GM19468 (cell line): ENCODE measurements at regions not wholly inside any gene's neighbourhood (a gene's known extent, or its start where the extent isn't known, plus 50 kb on each side); places are given as distances from the start of the nearest gene placed in this dataset.

Experiments used
- ATAC-seq: cut with Tn5 transposase; IDR thresholded peaks from one replicate; pipeline ENCODE4 v1.9.1; 2021; ENCODE audit warnings: mild to moderate bottlenecking, moderate library complexity, moderate number of reproducible peaks; ENCODE audit not compliant: unreplicated experiment; ENCODE audit errors: extremely low read depth

- no peak for ATAC-seq
Observed at GRCh38 chr11:28483072-28483867, 375.1 kb downstream of the METTL15 start.

- ATAC-seq: no peak
Observed at GRCh38 chr11:28482666-28483065, 374.5 kb downstream of the METTL15 start.

GRCh38 chr11:28481616-28482480, 373.7 kb downstream of the METTL15 start:
- ATAC-seq: no peak

- ATAC-seq: no peak
Observed at GRCh38 chr11:28480406-28480805, 372.2 kb downstream of the METTL15 start.

- ATAC-seq: no peak
Observed at GRCh38 chr11:28476864-28477263, 368.7 kb downstream of the METTL15 start.

- ATAC-seq: no peak
Observed at GRCh38 chr11:28476049-28476448, 367.9 kb downstream of the METTL15 start.

- ATAC-seq: no peak
Observed at GRCh38 chr11:28472904-28473303, 364.7 kb downstream of the METTL15 start.

GRCh38 chr11:28471537-28471936, 363.3 kb downstream of the METTL15 start:
- ATAC-seq: no peak

- ATAC-seq: no peak
Observed at GRCh38 chr11:28470180-28470579, 362.0 kb downstream of the METTL15 start.

GRCh38 chr11:28466506-28466905, 358.3 kb downstream of the METTL15 start:
- no peak for ATAC-seq

GRCh38 chr11:28464252-28464867, 356.2 kb downstream of the METTL15 start:
- no peak for ATAC-seq

GRCh38 chr11:28463826-28464225, 355.6 kb downstream of the METTL15 start:
- no peak for ATAC-seq

- ATAC-seq: no peak
Observed at GRCh38 chr11:28461846-28462245, 353.7 kb downstream of the METTL15 start.

- ATAC-seq: no peak
Observed at GRCh38 chr11:28461338-28461737, 353.1 kb downstream of the METTL15 start.

- no peak for ATAC-seq
Observed at GRCh38 chr11:28460348-28460747, 352.2 kb downstream of the METTL15 start.

GRCh38 chr11:28459912-28460311, 351.7 kb downstream of the METTL15 start:
- no peak for ATAC-seq

GRCh38 chr11:28457481-28458065, 349.4 kb downstream of the METTL15 start:
- ATAC-seq: no peak

GRCh38 chr11:28448186-28448585, 340.0 kb downstream of the METTL15 start:
- ATAC-seq: no peak

GRCh38 chr11:28447226-28447625, 339.0 kb downstream of the METTL15 start:
- no peak for ATAC-seq

- ATAC-seq: no peak
Observed at GRCh38 chr11:28442131-28442530, 333.9 kb downstream of the METTL15 start.
